ENCODE measurements at regions not wholly inside any gene's neighbourhood (a gene's known extent, or its start where the extent isn't known, plus 50 kb on each side); places are given as distances from the start of the nearest gene placed in this dataset.
"Not testable (repeated sequence)": the region's sequence is repeated elsewhere in the genome, so short reads cannot be mapped to it uniquely, and the experiment has no call there.

DNA sequence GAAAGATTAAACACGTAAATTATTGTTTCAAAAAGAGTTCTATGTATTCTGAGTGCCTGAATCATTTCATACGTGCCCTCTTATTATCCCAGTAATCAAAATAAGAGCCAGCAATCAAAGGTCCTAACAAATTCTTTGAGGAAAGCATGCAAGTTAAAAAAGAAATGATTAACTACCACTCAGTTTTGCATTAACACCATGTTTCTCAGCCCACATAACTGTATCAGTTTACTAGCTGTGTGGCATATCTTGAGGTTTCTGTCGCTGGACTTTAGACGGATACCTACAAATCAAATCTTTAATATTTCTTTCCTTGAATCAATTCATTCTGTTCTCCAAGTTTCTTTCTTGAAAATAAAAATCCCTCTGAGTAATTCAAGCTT, 668.9 kb upstream of the CHAC2 start:
- DNase-seq: no peak

DNA sequence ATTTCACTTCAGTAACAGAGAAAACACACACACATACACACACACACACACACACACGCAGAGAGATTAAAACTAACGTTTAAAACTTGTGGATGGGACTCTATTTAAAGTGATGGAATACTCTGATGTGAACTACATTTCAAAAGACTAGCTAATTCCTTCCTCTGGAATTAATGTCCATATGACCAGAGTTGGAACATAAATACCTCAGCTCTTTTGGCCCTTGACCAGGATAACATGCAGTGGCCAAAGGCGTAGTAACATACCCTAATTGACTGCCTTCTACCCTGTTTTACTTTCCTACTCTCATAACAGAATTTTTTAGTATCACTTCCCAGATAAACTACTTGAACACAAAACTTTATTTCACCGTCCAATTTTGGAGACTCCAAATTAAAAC, 671.3 kb upstream of the CHAC2 start:
- no peak for DNase-seq

DNA sequence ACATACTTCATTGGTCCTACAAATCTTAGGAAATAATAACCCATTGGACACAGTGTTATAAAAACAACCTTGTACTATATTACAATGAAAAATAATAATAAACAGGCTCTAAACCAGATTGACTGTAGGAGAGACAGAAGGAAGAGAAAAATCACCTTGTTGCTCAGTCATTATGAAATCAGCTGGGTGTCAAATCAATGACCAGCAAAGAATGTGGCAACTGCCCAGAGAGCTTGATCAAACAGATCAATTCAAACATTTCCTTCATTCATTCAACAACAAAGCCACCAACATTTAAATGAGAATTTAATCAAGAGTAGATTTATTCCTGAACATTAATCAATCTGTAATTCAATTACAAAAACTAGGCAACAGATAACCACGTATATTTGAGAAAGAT, 671.9 kb upstream of the CHAC2 start:
- DNase-seq: no peak

DNA sequence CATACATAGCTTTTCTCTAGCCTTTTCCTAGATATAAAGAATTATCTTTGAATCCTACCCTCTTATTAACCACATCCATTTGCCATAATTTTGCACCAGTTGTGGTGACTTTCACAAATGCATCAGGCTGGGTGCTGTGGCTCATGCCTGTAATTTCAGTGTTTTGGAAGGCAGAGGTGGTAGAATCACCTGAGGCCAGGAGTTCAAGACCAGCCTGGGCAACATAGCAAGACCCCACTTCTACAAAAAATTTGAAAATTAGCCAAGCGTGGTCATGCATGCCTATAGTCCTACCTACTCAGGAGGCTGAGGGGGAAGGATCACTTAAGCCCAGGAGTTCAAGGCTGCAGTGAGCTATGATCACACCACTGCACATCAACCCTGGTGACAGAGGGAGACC, 672.4 kb upstream of the CHAC2 start:
- DNase-seq: no peak

DNA sequence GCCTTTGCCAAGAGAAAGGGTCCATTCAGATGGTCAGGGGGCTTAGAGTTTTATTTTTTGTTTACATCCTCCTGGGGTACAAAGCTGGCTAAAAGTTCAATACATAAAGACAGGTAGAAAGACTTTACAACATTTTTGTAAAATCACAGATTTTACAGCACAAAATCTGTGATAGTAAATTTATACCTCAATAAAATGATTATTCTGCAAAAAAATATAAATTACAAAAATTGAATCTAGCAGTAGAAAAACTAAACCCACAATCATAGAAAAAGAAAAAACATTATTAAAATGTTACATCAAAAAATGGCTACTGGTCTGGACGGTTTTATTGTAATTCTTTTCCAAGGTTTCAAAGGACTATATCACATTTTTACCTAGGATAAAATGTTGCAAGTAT, 674.2 kb upstream of the CHAC2 start:
- DNase-seq: no peak

DNA sequence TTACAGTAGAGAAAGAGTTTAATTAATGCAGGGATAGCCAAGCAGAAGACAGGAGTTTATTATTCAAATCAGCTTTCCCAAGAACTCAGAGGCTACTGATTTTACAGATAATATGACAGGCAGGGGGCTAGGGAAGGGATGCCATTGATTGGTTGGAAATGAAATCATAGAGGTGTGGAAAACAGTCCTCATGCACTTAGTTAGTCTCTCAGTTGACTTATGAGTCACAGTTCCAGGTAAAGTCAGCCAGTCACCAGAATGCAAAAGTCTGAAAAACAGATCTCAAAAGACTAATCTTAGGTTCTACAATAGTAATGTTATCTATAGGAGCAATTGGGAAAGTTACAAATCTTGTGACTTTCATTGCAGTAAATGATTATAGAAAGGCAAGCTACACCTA, 676.4 kb upstream of the CHAC2 start:
- DNase-seq: no peak

DNA sequence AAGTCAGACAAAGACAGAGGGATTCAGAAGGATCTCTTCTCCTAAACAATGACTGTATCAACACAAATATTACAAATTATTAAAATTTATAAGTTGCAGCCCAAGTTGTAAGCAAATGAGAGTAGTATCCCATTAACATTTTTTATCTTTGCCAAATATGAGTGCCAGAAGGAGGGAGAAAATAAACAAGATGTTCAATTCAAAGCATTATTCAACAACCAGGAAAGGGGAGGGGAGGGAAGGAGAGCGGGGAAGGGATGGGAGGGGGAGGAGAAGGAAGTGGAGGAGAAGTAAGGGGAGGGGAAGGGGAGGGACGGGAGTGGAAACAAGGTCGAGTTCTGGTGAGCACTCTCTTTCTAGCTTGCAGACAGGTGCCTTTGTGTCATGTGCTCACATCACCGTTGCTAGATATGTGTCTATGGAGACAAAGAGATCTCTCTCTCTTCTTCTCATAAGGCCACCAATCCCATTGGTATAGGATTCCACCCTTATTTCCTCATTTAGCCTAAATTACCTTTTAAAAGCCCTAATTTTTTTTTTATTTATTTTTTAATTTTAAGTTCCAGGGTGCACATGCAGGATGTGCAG, 679.6 kb upstream of the CHAC2 start:
- DNase-seq: no peak

DNA sequence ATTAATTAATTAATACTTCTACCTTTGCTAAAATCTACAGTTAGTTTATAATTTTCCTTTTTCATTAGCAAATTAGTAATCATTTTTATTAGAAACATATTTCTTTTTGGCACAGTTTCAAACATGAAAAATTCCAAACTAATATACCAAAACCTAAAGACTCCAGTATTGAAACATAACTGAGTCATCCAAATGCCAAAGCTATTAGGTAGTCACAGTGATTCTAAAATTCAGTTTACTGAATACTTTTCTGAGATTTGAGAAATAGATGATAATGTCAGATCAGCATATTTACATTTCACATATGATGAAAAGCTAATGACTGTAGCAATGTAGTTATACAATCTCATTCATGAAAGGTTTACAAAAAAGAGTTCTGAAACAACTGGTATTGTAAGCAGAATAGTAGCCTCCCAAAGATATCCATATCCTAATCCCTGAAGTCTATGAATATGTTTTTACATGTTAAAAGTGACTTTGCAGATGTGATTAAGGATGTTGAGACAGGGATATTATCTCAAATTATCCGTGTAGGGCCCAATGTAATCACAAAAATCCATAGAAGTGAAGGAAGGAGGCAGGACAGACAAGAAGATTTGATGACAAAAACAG, 680.2 kb upstream of the CHAC2 start:
- DNase-seq: no peak

DNA sequence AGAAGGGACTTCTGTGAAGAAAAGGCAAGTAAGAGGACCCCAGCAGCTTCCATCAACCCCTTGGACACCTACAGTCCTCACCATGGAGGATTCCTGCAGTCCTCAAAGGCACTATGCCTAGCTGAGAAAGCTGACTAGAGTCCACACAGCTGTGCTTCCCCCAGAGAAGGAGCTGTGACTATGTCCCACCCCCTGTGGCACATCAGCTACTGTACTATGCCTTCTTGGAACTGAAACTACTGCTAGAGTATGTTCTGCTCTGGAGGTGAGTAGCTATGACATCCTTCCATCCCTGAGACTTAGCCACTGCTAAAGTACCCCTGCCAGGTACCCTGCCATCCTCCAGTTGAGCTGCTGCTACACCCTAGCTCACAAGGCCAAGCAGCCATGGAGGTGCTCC, 690.2 kb upstream of the CHAC2 start:
- DNase-seq: no peak

DNA sequence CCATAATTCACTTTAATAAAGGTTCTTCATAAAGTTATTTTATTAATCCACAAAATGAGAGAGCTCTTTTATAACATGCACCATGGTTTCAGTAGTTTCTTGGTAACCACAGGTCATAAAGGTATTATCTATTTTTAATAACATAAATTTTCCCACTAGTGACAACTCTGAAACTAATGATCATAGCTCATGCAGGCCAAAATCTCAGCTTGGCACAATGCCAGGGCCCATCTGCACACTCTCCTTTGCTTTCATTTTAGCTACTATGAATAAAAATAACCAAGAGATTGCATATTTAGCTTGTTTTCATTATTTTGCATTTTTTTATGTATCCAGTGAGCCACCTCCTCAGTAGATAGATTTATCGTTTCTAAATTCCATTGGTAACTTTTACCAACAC, 691.8 kb upstream of the CHAC2 start:
- DNase-seq: peak; percentile 3

DNA sequence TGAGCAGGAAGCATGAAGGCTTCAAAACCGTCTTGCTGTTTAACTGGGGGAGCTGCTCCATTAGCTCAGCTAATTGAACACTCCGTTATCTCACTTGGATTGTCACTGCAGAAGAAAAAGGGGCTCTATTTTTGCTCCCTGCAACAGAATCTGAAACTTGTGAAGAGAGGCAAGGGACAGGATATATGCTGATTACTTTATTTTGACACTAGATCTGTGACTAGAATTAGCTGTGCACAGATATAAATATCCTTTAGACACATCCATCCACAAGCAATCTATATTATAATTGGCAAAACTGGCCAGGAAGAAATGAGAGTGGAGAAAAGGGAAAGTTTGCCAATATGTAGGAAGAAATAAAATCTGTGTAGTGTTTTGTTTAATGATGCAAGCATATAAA, 700.1 kb upstream of the CHAC2 start:
- DNase-seq: no peak

DNA sequence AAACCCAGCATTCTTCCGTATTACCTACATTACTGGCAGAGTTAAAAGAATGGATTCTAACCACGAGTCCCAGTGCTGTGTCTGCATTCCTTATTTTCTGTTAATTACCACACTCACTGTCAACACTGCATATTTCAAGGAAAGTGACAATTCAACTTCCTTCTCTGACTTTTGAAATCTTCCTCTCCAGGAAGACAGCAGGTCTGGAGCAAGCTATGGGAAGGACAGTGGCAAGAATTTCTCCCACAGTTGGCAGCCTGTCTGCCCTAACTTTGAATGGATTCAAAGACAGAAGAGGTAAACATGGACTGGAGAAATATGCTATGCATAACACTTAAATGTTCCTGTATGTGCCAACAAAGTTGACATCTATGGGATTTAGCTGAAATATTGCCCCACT, 700.5 kb upstream of the CHAC2 start:
- DNase-seq: no peak

DNA sequence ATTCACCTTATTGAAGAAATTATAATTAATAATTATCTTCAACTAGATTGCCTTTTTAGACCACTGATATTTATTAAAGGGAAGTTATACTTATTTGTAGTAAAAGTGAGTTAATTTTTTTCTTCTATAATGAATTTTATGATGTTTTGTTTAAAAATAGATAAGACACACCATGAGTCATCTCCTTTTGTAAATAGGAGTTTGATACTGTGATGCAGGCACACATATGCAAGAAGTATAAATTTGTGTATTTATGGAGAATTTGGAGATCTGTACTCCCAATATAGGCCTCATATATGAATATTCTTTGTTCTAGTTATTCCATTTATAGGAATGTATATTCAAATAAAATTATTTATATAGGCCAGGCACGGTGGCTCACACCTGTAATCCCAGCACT, 703.5 kb upstream of the CHAC2 start:
- no peak for DNase-seq

DNA sequence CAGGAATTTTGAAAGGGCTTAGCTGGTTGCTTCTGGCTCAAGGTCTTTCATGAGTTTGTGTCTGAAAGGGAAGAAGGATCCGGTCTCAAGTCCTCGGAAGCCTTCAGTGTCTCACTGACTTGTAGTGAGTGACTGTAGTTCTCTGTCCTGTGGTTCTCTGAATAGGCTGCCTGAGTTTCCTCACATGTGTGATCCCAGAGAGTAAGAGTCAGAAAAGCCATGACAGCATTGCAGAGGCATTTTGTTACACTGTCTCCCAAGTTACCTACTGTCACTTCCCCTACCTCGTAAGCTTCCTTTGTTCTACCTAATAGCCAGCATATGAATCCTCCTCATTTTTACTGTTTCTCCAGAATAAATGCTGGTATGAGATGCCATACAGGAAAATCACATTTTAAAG, 709.1 kb upstream of the CHAC2 start:
- DNase-seq: no peak

DNA sequence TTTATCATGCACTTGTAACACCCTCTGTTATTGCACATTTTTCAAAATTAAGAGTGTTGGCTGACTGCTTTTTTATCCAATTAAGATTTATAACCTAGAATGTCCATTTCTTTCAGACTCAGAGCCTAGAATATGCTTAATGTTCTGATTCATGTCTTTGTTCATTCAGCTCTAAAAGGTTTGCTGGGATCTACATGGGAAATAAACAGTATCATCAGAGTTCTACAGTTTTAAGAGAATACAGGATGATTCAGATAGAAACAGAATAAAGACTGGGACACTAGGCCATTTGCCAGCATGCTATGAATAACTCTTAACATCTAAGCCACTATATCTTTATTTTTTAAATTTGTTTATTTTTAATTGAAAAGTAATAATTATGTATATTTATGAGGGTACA, 713.7 kb upstream of the CHAC2 start:
- no peak for DNase-seq

DNA sequence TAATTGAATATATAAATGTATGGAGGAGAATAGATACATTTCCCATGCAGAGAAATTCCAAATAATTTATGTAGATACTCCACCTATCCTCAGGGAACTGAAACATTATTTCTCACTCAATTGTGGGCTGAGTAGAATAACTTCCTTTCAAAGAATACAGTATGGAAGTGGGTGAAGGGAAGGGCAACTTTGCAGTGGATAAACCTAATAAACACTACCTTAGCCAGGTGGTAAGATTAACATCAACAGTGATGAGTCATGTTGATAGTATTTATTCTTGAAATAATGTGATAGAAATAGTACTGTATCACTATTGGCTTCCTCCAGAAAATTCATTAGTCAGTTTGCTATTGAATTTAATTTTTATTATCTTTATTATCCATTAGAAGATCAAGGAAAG, 716.4 kb upstream of the CHAC2 start:
- no peak for DNase-seq

DNA sequence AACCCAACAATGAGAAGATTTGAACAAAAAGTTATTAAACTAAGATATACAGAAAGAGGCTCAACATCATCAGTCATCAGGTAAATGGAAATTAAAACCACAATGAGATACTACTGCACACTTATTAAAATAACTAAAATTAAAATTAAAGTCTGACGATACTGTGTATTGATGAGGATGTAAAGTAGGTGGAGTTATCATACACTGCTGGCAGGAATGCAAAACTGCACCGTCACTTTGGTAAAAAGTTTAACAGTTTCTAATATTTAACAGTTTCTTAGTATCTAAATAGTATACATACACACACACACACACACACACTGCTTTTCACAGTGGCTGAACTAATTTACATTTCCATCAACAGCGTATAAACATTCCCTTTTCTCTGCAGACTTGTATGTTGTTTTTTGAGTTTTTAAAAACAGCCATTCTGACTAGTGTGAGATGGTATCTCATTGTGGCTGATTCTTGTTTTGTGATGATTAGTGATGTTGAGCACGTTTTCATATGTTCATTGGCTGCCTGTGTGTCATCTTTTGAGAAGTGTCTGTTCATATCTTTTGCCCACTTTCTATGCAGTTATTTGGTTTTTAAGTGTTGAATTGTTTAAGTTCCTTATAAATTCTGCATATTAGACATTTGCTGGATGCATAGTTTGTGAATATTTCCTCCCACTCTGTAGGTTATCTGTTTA, 726.9 kb upstream of the CHAC2 start:
- DNase-seq: no peak

DNA sequence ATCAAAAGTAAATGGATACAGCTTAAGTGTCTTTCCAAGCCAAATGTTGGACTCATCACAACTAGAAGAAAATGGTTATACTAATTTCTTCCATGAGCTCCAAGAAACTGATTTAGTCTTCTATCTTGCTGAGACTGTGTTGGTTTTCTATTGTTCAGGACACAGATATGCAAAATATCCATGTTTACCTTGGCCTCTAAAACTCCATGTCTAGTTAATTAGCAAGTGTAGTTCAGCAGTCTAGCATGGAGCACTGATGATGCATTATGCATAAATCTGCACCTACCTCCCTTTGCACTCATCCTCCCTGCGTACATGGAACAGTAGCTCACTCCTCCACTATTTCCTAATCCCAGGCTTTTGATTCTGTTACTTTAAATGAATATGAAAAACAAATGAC, 731.4 kb upstream of the CHAC2 start:
- no peak for DNase-seq

DNA sequence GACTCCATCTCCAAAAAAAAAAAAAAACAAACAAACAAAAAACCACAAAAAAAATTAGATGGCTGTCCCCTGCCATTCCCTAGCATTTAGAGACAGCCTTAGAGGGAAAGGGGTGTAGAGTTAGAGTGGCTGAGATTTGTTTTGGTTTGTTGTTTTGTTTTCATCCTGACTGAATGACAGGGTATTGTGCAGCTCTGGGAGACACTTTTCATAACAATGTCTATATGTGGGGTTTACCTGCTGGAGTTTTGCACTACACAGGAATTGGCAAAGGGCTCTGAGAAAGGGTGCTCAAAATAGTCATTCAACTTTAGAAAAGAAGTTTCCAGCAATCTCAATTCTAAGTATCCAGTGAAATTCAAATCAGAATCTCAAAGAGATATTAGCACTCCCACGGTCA, 732.5 kb upstream of the CHAC2 start:
- no peak for DNase-seq

DNA sequence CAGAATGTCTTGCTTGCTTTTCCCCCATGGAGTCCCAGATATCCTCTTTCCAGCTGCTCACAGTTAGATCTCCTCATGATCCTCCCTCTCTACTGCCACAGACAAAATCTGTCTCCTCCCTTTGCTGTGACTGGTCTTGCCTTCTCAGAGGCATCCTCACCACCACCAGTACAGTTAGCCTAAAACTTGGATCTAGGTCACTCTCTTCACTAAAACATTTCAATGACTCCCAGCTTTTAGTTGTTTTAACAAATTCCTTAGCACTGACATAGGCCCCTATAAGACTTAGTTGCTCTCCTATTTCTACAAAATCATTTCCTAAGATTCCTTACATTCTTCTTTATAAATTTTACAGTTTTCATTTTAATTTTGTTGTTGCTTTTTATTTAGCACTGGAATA, 734.2 kb upstream of the CHAC2 start:
- DNase-seq: no peak

DNA sequence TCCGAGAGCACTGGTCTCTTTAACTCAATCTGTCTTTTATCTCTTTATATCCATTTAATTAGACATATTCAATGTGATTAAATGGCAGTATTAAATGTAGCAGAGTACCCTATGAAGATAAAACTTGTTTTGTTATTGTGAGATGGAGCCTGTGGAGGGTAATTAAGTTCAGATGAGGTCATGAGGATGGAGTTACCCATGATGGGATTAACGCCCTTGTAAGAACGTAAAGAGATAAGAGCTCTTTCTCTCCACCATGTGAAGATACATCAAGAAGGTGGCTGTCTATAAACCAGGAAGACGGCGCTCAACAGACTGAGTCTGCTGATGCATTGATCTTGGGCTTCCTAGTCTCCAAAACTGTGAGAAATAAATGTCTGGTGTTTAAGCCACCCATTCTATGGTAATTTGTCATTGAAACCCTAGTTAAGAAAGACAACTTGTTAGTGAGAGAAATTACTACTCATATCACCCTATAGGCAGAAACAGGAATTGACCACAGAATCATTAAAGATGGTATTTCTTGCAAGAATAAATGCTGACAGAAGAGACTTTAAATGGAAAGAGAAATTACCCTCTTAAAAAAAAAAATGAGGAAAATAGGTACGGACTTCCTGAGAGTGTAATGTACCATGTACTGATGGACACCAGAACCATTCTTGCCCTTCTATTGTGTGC, 738.7 kb upstream of the CHAC2 start:
- DNase-seq: no peak

DNA sequence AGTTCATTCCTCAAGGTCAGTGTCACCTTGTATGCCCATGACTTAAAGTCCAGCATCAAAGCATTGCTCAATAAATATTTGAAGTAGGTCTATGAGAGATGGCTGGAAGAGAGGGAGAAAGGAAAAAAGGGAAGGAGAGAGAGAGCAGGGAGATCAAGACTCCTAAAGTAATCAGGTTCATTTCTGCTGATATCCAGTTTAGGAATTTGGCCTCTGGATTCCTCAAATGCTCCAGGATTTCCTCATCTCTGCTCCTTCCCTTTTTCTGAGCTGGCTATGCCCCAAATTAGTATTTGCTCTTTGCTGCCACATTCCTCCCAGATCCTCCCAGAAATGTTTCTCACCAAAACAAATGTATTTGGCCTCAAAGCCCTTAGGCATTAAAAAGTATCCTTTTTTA, 739.4 kb upstream of the CHAC2 start:
- DNase-seq: no peak

DNA sequence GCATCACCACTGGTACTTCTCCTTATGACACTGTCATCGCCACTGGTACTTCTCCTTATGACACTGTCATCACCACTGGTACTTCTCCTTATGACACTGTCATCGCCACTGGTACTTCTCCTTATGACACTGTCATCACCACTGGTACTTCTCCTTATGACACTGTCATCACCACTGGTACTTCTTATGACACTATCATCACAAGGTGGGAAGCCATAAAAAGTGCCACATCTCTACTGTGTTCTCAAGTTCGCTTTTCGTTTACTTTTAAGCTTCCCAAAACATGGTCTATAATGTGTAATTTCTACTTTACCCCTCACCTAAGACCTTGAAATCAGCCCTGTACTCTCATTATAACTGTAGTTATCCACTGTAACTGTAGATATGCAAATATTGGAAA, 745.4 kb upstream of the CHAC2 start:
- DNase-seq: not testable (repeated sequence)

DNA sequence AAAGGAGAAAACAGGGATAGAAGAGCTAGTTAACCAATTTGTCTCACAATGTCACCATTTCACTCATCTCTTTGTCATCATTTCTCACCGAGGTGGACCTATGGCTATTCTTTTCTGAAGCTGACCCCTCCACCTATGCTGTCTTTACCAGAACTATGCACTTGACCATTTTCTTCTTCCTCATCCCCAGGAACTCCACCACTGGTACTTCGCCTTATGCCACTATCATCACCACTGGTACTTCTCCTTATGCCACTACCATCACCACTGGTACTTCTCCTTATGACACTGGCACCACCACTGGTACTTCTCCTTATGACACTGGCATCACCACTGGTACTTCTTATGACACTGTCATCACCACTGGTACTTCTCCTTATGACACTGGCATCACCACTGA, 745.8 kb upstream of the CHAC2 start:
- no peak for DNase-seq
